HL-60/S4 treated with phorbol 12-myristate 13-acetate at 8.2 ng/mL for 4 days and 3 days (cell line): ENCODE measurements at regions not wholly inside any gene's neighbourhood (a gene's known extent, or its start where the extent isn't known, plus 50 kb on each side); places are given as distances from the start of the nearest gene placed in this dataset.

ENCODE experiments used
- in situ Hi-C: fragments of 300-500 bp; cut with MboI; formaldehyde crosslinking; loops from 2 replicates; pipeline ENCODE4 v1.15.0; 2022; ENCODE audit warnings: low sequenced_read_pairs

DNA sequence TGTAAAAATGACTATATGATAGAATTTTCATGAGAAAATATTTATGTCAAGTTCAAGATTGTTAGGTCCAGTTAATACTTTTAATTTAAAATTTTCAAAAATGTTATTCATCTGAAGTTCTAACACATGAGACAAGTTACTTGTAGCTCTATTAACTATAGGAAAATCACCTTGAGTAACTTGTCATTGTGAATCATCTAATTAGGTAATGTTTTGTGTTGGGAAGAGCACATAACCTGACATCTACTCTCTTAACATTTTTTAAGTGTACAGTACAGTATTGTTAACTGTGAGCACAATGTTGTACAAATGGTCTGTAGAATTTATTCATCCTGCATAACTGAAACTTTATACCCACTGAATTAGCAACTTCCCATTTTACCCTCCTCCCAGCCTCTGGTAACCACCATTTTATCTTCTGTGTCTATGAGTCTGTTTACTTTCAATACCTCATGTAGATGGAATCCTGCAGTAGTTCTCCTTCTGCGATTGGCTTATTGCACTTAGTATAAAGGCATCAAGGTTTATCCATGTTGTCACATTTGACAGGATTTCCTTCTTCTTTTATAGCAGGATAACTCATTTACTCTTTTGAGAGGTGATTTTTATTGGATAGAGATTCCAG, 54.6 kb downstream of the ARL4A start:
- in situ Hi-C loops = no loop called here

DNA sequence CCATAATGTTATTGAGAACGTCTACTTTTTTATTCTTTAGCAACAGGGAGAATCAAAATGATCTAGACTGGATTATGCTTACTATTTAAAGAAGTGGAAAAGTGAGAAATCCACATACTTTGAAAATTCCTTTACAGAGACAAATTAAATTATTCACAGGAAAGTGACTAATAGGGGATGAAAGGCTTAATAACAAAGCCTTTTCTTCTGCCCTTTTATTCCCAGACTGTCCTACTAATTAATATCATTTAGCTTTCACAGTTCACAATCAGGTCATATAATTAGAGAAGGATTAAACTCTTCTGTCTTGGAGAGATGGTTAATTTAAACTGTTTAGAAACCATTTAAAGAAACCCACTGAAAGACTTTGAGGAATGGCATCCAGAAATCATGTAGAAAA, 58.8 kb downstream of the ARL4A start:
- in situ Hi-C loops = no loop called here

DNA sequence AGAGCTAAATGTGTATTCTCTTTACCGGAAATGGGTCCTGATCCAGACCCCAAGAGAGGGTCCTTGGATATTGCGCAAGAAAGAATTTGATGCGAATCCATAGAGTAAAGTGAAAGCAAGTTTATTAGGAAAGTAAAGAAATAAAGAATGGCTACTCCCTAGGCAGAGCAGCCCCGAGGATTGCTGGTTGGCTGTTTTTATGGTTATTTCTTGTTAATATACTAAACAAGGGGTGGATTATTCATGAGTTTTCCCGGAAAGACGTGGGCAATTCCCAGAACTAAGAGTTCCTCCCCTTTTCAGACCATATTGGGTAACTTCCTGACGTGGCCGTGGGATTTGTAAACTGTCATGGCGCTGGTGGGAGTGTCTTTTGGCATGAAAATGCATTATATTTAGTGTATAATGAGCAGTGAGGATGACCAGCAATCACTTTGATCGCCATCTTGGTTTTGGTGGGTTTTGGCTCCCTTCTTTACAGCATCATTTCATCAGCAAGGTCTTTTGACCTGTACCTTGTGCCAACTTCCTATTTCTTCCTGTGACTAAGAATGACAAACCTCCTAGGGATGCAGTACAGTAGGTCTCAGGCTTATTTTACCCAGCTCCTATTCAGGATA, 60.4 kb downstream of the ARL4A start:
- in situ Hi-C loops = no loop called here

DNA sequence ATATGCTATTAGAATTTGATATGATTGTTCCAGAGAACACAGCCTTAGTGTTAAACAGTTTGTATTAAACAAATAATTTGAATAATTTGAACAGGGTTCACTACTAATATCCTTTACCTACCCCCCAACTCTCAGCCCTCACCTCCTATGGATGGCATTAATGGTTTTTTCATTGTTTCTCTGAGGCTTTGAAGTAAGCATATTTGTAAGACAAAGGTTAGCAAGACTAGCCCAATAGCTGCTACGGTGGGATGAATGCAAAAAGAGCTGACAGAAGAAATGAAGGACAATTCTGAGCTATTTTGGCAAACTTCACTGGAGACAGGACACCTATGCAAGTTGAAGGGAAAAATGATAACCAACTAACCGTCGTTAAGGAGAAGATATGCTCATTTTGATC, 61.6 kb downstream of the ARL4A start:
- in situ Hi-C loops = no loop called here

DNA sequence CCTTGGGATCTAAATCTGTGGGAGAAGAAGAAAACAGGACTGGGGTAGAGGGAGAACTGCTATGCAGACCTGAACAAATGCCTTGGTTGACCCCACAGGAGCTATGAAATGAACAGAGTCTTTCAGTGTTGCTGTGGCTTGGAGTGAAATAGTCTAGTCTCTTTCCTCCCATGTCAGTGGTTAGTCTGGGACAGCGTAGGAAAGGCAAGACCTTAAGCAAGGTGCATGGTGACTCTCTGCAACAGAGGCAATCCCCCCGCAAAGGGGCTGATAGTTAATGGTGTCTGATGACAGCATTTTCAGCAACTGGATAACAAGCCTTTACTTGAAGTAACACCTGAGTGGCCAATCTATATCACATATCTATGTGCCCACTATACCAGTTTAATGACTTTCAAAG, 62.3 kb downstream of the ARL4A start:
- in situ Hi-C loops = no loop called here

DNA sequence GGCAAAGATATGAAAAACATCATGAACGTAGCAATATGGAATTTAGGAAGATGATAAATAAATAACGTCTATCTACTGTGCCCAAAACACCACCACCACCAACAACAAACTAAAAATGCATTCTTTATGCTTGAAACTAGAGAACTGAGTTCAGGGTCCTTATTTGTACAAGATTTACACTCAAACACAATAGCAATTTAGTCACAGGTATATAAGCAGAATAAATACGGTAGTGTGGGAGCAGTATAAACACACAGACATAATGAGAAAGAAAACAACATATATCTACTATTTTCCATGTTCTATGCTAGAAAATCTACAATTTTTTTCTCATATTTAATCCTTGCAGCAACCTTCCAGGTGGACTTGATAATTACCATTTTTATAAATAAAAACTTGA, 64.3 kb downstream of the ARL4A start:
- in situ Hi-C loops = no loop called here

DNA sequence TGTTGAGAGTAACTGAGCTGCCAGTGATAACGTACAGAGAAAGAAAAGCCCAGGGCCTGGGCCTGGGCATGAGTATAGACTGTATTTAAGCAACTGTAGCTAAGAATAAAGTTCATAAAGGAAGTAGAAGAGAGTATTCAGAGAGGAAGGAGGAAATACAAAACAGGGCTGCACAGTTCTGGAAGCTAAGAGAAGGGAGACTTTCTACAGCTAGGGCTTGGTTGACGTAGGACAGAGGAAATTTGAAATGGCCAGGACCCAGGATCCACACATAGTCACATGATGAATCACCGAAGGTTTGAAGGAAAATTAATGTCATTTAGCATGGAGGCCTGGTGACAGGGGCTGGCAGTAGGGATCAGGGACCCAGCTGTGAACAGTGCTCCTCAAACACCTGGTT, 66.7 kb downstream of the ARL4A start:
- in situ Hi-C loops = no loop called here

DNA sequence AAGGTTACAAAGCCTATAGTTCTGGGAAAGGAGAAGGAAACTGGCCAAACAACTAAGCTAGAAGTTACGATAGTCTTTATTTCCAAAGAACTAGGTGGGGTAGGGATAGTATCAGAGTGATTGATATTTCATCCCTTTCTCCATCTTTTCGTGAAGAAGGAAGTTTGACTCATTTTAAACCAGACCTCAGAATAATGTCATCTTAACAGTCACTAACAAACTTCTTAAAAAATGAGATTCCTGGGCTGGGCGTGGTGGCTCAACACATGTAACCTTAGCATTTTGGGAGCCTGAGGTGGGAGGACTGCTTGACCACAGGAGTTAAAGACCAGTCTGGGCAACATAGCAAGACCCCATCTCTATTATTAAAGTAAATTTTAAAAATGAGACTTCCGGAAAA, 69.4 kb downstream of the ARL4A start:
- in situ Hi-C loops = no loop called here

DNA sequence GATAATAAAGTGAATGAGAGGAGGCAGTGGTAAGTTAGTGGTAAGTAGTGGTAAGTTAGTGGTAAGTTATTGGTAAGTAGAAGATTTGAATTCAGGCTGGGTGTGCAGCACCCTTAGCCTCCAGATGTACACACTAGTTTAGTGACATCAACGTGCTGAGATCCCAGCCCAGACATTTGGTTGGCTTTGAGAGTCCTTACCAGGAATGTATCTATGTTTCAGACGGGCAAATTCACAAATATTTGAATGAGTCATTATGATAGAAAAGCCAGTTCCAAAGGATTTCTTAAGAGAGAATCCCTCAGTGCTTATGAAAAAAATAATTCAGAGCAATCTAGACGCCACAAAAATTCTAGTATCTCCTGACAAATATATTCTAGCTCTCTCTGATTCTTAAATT, 70.0 kb downstream of the ARL4A start:
- in situ Hi-C loops = no loop called here

DNA sequence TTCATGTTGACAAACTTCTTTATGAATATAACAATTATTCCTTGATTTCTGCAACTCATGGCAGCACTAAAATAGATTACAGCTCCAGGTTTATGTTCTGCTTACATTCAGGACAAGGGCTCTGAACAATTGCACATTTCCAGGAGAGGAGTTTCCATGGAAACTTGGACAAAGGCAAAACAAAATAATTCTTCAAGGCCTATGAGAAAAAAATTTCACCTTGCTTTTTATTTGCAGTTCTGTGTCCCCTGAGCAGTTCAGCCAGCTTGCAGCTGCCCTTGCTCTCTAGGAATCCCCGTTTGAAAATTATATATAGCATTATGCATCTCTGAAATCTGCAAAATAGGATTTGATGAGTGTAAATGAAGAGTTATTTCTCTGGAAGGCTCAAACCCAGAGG, 71.7 kb downstream of the ARL4A start:
- in situ Hi-C loops = no loop called here

DNA sequence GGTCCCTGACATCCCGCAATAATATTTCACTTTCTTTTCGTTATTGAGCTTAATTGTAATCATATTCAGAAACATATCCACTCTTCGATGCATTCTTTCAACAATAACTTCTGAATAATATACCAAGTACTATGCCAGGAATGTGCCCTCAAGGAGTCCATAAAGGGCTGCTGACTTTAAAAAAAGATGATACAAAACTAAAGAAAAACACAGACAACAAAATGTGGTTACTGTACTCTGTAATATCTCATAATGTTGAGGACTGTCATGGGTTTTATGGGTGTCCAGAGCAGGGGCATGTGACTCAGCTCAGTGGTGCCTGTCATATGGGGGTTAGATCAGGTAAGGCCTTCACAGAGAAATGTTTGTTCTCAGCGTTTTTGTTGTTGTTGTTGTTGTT, 73.7 kb downstream of the ARL4A start:
- in situ Hi-C loops = no loop called here

DNA sequence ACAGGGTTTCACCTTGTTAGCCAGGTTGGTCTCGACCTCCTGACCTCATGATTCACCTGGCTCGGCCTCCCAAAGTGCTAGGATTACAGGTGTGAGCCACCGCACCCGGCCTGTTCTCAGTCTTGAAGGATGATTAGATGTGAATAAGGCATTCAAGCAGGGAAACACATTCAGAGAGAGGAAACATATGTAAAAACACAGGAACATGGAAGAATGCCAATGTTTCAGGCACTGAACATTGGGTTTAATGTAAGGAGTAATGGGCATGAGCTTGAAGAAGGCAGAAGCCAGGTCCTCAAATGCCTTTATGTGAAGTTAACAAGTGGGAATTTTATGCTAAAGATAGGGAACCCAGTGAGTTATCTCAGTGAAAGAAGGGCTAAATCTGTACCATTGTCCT, 74.3 kb downstream of the ARL4A start:
- in situ Hi-C loops = no loop called here

DNA sequence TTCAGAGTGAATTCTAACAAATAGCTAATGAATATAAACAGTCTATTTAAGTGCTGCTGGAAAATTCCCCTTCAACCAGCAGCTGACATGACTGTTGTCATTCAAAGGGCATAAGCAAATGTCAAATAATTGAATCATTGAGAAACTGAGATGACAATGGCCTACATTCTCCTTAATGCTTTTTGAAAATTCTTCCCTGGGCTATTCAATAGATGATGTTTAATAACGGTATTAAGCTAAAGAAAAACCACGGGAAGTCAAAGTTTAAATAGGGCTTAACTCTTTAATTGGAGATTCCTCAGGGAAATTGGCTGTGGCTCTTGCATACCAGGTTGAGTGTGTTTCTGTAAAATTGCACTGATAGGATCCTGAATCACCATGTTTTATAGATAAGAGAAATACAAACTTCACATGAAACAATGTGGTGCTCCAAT, 77.0 kb downstream of the ARL4A start:
- in situ Hi-C loops = no loop called here

DNA sequence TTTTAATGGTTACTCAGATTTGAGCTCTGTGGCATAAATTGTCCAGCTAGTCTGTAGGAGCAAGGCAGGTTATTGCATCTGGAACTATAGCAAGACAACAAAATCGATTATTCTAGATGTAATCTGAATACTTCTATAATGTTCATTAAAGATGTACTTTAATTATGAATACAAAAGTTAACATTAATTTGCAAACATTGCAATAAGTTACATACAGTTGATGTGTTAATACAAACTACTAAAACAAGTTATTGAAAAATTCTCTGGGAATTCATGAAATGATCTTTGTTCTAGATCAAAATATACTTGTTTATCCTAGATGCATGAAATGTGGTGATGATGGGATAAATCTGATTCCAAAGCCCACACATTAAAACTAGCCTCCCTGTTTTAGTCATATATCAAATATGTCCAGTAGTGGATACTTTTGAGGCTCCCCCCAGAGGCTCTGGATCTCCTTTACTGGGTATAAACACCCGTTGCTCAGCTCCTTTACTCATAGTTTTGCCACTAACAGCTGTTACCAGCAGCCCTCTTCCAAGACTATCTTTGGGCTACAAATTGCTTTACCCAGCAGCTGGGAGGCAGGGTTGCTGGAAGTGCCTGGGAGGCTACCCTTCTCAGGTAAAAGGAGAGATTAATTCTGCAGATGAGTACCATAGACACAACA, 78.1 kb downstream of the ARL4A start:
- in situ Hi-C loops = no loop called here

DNA sequence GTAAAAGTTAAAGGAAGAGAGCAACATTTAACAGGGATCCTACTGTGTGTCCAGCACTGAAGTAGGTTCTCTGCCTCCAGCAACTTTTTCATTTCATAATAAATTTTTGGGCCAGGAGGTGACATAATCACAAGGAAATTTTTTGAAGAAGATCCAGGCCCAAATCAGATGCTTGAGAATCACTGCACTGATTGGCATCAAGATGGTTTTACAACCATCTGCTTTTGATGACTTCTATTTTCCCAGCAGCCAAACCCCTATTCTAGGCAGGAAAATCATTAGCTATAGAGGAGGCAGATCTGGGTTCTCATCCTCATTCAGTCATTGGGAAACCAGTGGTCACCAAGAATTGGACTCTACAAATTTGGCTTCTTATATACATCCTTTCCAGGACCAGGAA, 79.0 kb downstream of the ARL4A start:
- in situ Hi-C loops = no loop called here

DNA sequence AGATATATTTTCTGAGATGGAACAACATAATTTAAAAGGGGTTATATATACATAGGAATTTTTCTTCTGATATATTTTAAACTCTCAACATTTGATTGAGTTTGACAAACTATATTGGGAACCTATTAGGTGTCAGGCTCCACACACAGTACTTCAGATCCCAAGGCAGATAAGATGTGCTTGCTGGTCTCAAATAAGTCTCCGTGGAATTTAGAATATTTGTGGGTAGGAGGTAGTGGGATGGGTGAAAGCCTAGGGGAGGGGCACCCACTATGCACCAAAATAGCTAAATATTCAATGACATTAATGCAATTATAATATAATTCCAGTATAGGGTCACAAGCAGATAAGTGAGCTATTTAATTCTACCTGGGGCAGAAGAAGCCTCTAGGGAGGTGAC, 81.5 kb downstream of the ARL4A start:
- in situ Hi-C loops = no loop called here

DNA sequence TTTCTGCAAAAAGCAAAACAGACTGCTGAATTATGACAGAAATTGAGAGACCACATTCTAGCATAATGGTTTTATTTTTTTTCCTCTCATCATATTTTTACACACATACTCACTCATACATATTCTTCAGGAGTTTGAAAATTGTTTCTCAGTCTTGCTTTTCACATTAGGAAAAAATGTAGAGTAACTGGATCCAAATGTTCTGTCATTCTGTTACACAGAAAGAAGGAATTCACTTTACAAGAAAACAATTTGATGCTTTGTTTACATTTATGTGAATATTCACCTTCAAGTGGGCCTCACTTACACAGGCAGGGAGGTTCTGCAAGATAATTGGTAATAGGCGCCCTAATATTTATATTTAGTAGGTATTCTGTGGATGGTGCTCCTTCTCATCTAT, 82.0 kb downstream of the ARL4A start:
- in situ Hi-C loops = no loop called here

DNA sequence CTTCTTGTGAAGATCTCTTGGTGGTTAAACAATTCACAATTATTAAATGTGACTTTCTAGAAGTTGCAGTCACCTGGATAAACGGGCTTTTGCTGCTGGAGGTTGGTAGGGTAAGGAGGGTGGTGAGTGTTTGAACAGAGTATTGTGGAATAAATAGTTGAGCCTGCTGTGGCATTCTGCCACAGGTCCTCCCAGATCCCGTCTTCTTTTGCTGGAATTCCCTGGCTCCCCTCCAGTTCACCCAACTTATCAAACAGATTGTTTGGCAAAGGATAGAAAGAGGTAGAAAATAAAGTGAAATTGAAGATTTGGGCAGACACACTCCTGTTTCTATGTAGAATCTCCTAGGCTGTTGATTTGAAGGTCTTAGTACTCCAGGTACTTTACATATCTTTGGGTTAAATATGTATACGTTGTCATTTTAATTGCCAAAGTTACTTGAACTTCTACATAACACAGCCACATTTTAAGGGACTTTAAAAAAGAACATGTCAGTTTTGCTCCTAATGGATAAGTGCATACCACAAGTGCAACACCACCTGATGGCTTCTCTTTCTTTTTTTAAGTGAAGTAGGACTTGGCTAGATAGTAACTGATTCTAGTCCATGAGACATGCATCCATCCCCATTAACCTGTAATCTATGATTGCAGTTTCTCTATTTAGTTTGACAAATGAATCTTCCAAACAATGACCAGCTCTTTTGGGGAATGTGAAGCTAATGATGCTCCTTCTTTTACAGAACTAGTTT, 83.0 kb downstream of the ARL4A start:
- in situ Hi-C loops = no loop called here

DNA sequence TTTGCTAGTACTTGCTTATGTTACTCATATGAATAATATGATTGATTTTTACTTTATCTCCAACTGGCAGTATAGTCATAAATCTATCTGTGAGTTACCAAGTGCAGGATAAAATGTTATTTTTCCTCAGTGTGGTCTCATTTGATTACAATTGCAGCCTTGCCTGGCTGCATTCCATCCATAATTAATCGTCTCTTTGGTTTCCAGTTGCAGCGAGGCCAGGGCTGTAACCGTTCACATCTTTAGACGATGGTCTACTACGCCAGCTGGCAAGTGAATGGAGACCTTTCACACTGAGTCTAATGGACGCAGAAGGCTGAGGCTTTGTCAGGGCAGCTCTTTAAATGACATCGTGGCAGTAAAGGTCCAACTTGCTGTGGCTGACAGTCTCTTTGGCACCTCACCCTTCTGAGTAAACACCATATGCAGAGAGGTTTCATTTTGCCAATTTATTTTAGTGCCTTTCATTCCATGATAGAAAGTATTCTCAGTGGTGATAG, 84.0 kb downstream of the ARL4A start:
- in situ Hi-C loops = no loop called here

DNA sequence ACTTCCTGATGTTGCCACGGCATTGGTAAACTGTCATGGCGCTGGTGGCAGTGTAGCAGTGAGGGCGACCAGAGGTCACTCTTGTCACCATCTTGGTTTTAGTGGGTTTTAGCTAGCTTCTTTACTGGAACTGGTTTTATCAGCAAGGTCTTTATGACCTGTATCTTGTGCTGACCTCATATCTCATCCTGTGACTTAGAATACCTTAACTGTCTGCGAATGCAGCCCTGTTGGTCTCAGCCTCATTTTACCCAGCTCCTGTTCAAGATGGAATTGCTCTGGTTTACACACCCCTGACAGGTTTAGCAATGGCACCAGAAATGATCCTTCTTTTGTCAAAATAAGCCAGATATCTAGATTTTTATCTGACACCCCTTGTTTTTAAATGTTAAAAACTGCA, 85.3 kb downstream of the ARL4A start:
- in situ Hi-C loops = no loop called here

DNA sequence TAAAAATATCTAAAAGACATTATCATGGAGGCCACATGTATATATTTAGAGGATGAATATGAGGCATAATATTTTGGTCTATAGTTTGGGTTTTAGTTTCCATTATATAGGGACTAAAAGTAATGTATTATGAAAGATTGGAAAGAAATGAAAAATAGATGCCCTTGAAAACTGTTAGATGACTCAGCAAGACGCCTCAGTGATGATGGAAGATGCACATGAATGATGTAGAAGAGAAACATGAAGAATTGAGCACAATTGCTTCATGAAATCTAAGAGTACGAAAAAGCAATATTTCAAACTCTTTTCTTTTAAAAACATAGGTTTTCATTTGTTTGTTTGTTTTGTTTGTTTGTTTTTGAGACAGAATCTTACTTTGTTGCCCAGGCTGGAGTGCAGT, 89.8 kb downstream of the ARL4A start:
- in situ Hi-C loops = no loop called here

DNA sequence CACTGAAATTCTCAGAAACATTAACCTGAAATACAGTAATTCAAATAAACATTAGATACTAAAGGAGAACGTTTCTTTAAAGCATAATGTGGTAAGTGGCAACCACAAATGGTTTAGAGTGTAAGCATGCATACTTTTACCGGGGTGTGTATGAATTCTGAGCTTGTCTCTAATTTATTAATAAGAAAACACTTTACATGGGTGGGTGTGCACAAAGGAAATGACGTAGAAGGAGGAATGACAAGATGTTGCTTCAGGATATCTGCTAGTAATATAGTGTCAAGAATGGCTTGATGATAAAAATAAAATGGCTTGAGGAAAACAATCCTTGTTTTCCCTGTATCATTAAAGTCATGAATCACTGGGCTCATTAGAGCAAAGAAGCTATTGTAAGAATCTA, 92.5 kb downstream of the ARL4A start:
- in situ Hi-C loops = no loop called here
